Left forelimb (tissue), 1 donor: ENCODE measurements at regions not wholly inside any gene's neighbourhood (a gene's known extent, or its start where the extent isn't known, plus 50 kb on each side); places are given as distances from the start of the nearest gene placed in this dataset.
"Not testable (repeated sequence)": the region's sequence is repeated elsewhere in the genome, so short reads cannot be mapped to it uniquely, and the experiment has no call there.

Experiments
- DNase-seq: peaks from one replicate; pipeline ENCODE4 v3.0.0-alpha.2; 2018; ENCODE audit warnings: low spot score

GRCh38 chr2:189309331-189309730, 129.8 kb upstream of the COL5A2 start:
- no peak for DNase-seq

GRCh38 chr2:189312211-189312610, 129.1 kb upstream of the WDR75 start:
- no peak for DNase-seq

GRCh38 chr2:189312643-189313042, 128.6 kb upstream of the WDR75 start:
- no peak for DNase-seq

GRCh38 chr2:189318761-189319160, 122.5 kb upstream of the WDR75 start:
- DNase-seq, result no peak

GRCh38 chr2:189319424-189319823, 121.8 kb upstream of the WDR75 start:
- not testable (repeated sequence) for DNase-seq

GRCh38 chr2:189327879-189328847, 113.1 kb upstream of the WDR75 start:
- DNase-seq, result no peak

- no peak for DNase-seq
Observed at GRCh38 chr2:189328848-189329245, 112.4 kb upstream of the WDR75 start.

GRCh38 chr2:189336276-189336975, 104.8 kb upstream of the WDR75 start:
- DNase-seq, result no peak

- no peak for DNase-seq
Observed at GRCh38 chr2:189337656-189338055, 103.6 kb upstream of the WDR75 start.

GRCh38 chr2:189338115-189338514, 103.2 kb upstream of the WDR75 start:
- no peak for DNase-seq

GRCh38 chr2:189341077-189341476, 100.2 kb upstream of the WDR75 start:
- DNase-seq, result no peak

GRCh38 chr2:189344043-189344442, 97.2 kb upstream of the WDR75 start:
- DNase-seq, result no peak

GRCh38 chr2:189347540-189347939, 93.7 kb upstream of the WDR75 start:
- DNase-seq, result no peak

GRCh38 chr2:189348369-189348768, 92.9 kb upstream of the WDR75 start:
- DNase-seq, result no peak

- DNase-seq, result no peak
Observed at GRCh38 chr2:189350540-189351209, 90.6 kb upstream of the WDR75 start.

GRCh38 chr2:189351933-189352332, 89.3 kb upstream of the WDR75 start:
- DNase-seq, result not testable (repeated sequence)

GRCh38 chr2:189357375-189357774, 83.9 kb upstream of the WDR75 start:
- DNase-seq, result not testable (repeated sequence)

GRCh38 chr2:189360861-189361260, 80.4 kb upstream of the WDR75 start:
- no peak for DNase-seq

GRCh38 chr2:189362283-189362682, 79.0 kb upstream of the WDR75 start:
- DNase-seq, result no peak

- DNase-seq, result no peak
Observed at GRCh38 chr2:189363559-189363958, 77.7 kb upstream of the WDR75 start.

GRCh38 chr2:189364607-189365006, 76.7 kb upstream of the WDR75 start:
- DNase-seq, result no peak

- no peak for DNase-seq
Observed at GRCh38 chr2:189366349-189366748, 74.9 kb upstream of the WDR75 start.

- DNase-seq, result no peak
Observed at GRCh38 chr2:189367343-189367742, 73.9 kb upstream of the WDR75 start.
